ENCODE measurements at regions not wholly inside any gene's neighbourhood (a gene's known extent, or its start where the extent isn't known, plus 50 kb on each side); places are given as distances from the start of the nearest gene placed in this dataset.

DNA sequence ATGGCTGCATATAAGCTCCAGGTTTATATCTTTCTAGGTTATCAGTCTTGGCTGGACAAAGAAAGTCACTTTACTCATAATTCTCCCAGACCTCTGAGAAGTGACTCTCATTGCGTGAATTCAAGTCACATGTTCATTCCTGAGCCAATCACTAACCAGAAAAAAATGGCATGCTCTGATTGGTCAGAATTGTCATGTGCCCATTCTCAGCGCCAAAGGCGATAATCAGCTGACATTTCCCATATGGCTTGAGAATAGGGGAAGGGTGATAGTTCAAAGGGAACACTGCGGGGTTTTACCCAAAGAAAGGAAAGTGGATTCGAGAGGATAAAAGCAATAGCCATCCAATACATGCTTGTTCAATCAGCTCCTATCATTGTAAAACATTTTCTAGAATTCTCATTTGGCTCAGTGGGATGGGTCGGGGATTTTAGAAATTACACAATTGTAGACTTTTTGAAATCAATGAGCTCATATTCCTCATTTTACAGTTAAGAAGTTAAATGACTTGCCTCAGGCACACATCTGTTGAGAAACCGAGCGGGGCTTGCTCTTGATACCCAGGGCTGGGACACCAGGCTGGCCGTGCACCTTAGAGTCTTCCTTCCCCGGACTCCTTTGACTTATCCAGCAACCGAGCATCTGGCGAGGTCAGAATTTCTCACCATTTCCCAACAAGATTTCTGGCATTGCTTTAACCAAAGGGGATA lies 454.0 kb upstream of the TBX3 start (continued):
- TF ChIP-seq, protein P1, sequence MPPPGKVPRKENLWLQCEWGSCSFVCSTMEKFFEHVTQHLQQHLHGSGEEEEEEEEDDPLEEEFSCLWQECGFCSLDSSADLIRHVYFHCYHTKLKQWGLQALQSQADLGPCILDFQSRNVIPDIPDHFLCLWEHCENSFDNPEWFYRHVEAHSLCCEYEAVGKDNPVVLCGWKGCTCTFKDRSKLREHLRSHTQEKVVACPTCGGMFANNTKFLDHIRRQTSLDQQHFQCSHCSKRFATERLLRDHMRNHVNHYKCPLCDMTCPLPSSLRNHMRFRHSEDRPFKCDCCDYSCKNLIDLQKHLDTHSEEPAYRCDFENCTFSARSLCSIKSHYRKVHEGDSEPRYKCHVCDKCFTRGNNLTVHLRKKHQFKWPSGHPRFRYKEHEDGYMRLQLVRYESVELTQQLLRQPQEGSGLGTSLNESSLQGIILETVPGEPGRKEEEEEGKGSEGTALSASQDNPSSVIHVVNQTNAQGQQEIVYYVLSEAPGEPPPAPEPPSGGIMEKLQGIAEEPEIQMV (tag; conservative IDR thresholded peaks at IDR 0.05; ENCODE audit: low read depth), result no peak
- TF ChIP-seq RBM22 (IDR thresholded peaks at IDR 0.05; ENCODE audit: low read depth, low read length, poor library complexity, severe bottlenecking), result no peak
- TF ChIP-seq JUN (IDR thresholded peaks at IDR 0.05; ENCODE audit: borderline replicate concordance, low read depth, low read length), result no peak
- no peak for TF ChIP-seq JUN (CRISPR knock-in tag; IDR thresholded peaks at IDR 0.05; ENCODE audit: borderline replicate concordance)
- no peak for TF ChIP-seq ZNF24 (IDR thresholded peaks at IDR 0.05)
- TF ChIP-seq FOXJ2 (tag; IDR thresholded peaks at IDR 0.05), result no peak
- TF ChIP-seq MED1 (CRISPR knock-in tag; IDR thresholded peaks at IDR 0.05; ENCODE audit: borderline replicate concordance), result no peak
- TF ChIP-seq, protein P2, sequence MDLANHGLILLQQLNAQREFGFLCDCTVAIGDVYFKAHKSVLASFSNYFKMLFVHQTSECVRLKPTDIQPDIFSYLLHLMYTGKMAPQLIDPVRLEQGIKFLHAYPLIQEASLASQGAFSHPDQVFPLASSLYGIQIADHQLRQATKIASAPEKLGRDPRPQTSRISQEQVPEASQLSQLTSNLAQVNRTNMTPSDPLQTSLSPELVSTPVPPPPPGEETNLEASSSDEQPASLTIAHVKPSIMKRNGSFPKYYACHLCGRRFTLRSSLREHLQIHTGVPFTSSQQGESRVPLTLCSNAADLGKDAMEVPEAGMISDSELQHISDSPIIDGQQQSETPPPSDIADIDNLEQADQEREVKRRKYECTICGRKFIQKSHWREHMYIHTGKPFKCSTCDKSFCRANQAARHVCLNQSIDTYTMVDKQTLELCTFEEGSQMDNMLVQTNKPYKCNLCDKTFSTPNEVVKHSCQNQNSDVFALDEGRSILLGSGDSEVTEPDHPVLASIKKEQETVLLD (IDR thresholded peaks at IDR 0.05), result no peak
- no peak for TF ChIP-seq BRCA1 (IDR thresholded peaks at IDR 0.05)
- no peak for TF ChIP-seq BRCA1 (CRISPR knock-in tag; IDR thresholded peaks at IDR 0.05)
- TF ChIP-seq, protein P3, sequence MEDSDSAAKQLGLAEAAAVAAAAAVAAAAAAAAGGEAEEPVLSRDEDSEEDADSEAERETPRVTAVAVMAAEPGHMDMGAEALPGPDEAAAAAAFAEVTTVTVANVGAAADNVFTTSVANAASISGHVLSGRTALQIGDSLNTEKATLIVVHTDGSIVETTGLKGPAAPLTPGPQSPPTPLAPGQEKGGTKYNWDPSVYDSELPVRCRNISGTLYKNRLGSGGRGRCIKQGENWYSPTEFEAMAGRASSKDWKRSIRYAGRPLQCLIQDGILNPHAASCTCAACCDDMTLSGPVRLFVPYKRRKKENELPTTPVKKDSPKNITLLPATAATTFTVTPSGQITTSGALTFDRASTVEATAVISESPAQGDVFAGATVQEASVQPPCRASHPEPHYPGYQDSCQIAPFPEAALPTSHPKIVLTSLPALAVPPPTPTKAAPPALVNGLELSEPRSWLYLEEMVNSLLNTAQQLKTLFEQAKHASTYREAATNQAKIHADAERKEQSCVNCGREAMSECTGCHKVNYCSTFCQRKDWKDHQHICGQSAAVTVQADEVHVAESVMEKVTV (CRISPR knock-in tag; IDR thresholded peaks at IDR 0.05), result no peak
- no peak for TF ChIP-seq EP400 (IDR thresholded peaks at IDR 0.05)
- TF ChIP-seq, protein P4, sequence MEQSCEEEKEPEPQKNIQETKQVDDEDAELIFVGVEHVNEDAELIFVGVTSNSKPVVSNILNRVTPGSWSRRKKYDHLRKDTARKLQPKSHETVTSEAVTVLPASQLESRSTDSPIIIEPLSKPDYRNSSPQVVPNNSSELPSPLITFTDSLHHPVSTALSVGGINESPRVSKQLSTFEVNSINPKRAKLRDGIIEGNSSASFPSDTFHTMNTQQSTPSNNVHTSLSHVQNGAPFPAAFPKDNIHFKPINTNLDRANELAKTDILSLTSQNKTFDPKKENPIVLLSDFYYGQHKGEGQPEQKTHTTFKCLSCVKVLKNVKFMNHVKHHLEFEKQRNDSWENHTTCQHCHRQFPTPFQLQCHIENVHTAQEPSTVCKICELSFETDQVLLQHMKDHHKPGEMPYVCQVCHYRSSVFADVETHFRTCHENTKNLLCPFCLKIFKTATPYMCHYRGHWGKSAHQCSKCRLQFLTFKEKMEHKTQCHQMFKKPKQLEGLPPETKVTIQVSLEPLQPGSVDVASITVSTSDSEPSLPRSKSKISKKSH (CRISPR knock-in tag; IDR thresholded peaks at IDR 0.05), result no peak
- no peak for TF ChIP-seq MBD2 (IDR thresholded peaks at IDR 0.05; ENCODE audit: borderline replicate concordance, low read depth)
- TF ChIP-seq, protein P5, sequence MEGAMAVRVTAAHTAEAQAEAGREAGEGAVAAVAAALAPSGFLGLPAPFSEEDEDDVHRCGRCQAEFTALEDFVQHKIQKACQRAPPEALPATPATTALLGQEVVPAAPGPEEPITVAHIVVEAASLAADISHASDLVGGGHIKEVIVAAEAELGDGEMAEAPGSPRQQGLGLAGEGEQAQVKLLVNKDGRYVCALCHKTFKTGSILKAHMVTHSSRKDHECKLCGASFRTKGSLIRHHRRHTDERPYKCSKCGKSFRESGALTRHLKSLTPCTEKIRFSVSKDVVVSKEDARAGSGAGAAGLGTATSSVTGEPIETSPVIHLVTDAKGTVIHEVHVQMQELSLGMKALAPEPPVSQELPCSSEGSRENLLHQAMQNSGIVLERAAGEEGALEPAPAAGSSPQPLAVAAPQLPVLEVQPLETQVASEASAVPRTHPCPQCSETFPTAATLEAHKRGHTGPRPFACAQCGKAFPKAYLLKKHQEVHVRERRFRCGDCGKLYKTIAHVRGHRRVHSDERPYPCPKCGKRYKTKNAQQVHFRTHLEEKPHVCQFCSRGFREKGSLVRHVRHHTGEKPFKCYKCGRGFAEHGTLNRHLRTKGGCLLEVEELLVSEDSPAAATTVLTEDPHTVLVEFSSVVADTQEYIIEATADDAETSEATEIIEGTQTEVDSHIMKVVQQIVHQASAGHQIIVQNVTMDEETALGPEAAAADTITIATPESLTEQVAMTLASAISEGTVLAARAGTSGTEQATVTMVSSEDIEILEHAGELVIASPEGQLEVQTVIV (CRISPR knock-in tag; IDR thresholded peaks at IDR 0.05; ENCODE audit: borderline replicate concordance), result no peak
- TF ChIP-seq RUNX1 (IDR thresholded peaks at IDR 0.05; ENCODE audit: low read depth), result no peak
- TF ChIP-seq KDM2B (CRISPR knock-in tag; IDR thresholded peaks at IDR 0.05), result no peak
- TF ChIP-seq ETV5 (CRISPR knock-in tag; IDR thresholded peaks at IDR 0.05; ENCODE audit: low read depth), result no peak

All from K562 (cell line).